ENCODE measurements at regions not wholly inside any gene's neighbourhood (a gene's known extent, or its start where the extent isn't known, plus 50 kb on each side); places are given as distances from the start of the nearest gene placed in this dataset.
"Not testable (repeated sequence)": the region's sequence is repeated elsewhere in the genome, so short reads cannot be mapped to it uniquely, and the experiment has no call there.

- Histone ChIP-seq H3K4me3 (ENCODE audit: low read depth, low read length) (no peak overlapping the region), H3K27ac (ENCODE audit: low read depth, low read length) (no peak overlapping the region), H3K27me3 (ENCODE audit: insufficient read depth, low read length) (no peaks in the 10 kb centered on the region), H3K79me2 (ENCODE audit: control insufficient read depth, insufficient read depth, low read length, unreplicated experiment) (no peaks in the 10 kb centered on the region), H3K4me1 (ENCODE audit: control insufficient read depth, insufficient read depth, low read length, unreplicated experiment) (no peaks in the 10 kb centered on the region), H3K36me3 (ENCODE audit: insufficient read depth, low read length) (no peaks in the 10 kb centered on the region), H2AFZ (ENCODE audit: low read length, unreplicated experiment) (no peak overlapping the region)
Observed at GRCh38 chrX:7641141-7641540, 201.8 kb upstream of the VCX start.

- Histone ChIP-seq H3K79me2 (ENCODE audit: control insufficient read depth, insufficient read depth, low read length, unreplicated experiment) (no peaks in the 10 kb centered on the region), H2AFZ (ENCODE audit: low read length, unreplicated experiment) (no peak overlapping the region), H3K4me1 (ENCODE audit: control insufficient read depth, insufficient read depth, low read length, unreplicated experiment) (no peaks in the 10 kb centered on the region), H3K4me3 (ENCODE audit: low read depth, low read length) (no peak overlapping the region), H3K36me3 (ENCODE audit: insufficient read depth, low read length) (no peaks in the 10 kb centered on the region), H3K27ac (ENCODE audit: low read depth, low read length) (no peak overlapping the region), H3K27me3 (ENCODE audit: insufficient read depth, low read length) (no peaks in the 10 kb centered on the region)
Observed at GRCh38 chrX:7640392-7640791, 202.6 kb upstream of the VCX start.

GRCh38 chrX:7638078-7638710 lies 204.8 kb upstream of the VCX start:
- Histone ChIP-seq H3K36me3 (ENCODE audit: insufficient read depth, low read length) (no peaks in the 10 kb centered on the region), H3K27ac (ENCODE audit: low read depth, low read length) (no peak overlapping the region), H3K79me2 (ENCODE audit: control insufficient read depth, insufficient read depth, low read length, unreplicated experiment) (no peaks in the 10 kb centered on the region), H2AFZ (ENCODE audit: low read length, unreplicated experiment) (no peak overlapping the region), H3K4me1 (ENCODE audit: control insufficient read depth, insufficient read depth, low read length, unreplicated experiment) (no peaks in the 10 kb centered on the region), H3K27me3 (ENCODE audit: insufficient read depth, low read length) (no peaks in the 10 kb centered on the region), H3K4me3 (ENCODE audit: low read depth, low read length) (no peak overlapping the region)

- no peaks in the 10 kb centered on the region for H3K27me3 ChIP-seq (ENCODE audit: insufficient read depth, low read length)
- H3K4me1 ChIP-seq (ENCODE audit: control insufficient read depth, insufficient read depth, low read length, unreplicated experiment): no peaks in the 10 kb centered on the region
- no peaks in the 10 kb centered on the region for H3K79me2 ChIP-seq (ENCODE audit: control insufficient read depth, insufficient read depth, low read length, unreplicated experiment)
- H2AFZ ChIP-seq (ENCODE audit: low read length, unreplicated experiment): no peak overlapping the region
- H3K27ac ChIP-seq (ENCODE audit: low read depth, low read length): no peak overlapping the region
- H3K36me3 ChIP-seq (ENCODE audit: insufficient read depth, low read length): no peaks in the 10 kb centered on the region
- no peak overlapping the region for H3K4me3 ChIP-seq (ENCODE audit: low read depth, low read length)
Observed at GRCh38 chrX:7637066-7637465, 205.9 kb upstream of the VCX start.

GRCh38 chrX:7635604-7636003 lies 207.4 kb upstream of the VCX start:
- Histone ChIP-seq H3K36me3 (ENCODE audit: insufficient read depth, low read length) (no peaks in the 10 kb centered on the region), H3K79me2 (ENCODE audit: control insufficient read depth, insufficient read depth, low read length, unreplicated experiment) (no peaks in the 10 kb centered on the region), H3K4me1 (ENCODE audit: control insufficient read depth, insufficient read depth, low read length, unreplicated experiment) (no peaks in the 10 kb centered on the region), H3K27me3 (ENCODE audit: insufficient read depth, low read length) (no peaks in the 10 kb centered on the region), H3K27ac (ENCODE audit: low read depth, low read length) (no peak overlapping the region), H3K4me3 (ENCODE audit: low read depth, low read length) (no peak overlapping the region), H2AFZ (ENCODE audit: low read length, unreplicated experiment) (no peak overlapping the region)

GRCh38 chrX:7620560-7620959 lies 222.4 kb upstream of the VCX start:
- Histone ChIP-seq H3K4me3 (ENCODE audit: low read depth, low read length) (no peak overlapping the region), H3K36me3 (ENCODE audit: insufficient read depth, low read length) (no peaks in the 10 kb centered on the region), H3K4me1 (ENCODE audit: control insufficient read depth, insufficient read depth, low read length, unreplicated experiment) (no peaks in the 10 kb centered on the region), H2AFZ (ENCODE audit: low read length, unreplicated experiment) (no peak overlapping the region), H3K79me2 (ENCODE audit: control insufficient read depth, insufficient read depth, low read length, unreplicated experiment) (no peaks in the 10 kb centered on the region), H3K27me3 (ENCODE audit: insufficient read depth, low read length) (no peaks in the 10 kb centered on the region), H3K27ac (ENCODE audit: low read depth, low read length) (no peak overlapping the region)

- Histone ChIP-seq H3K4me3 (ENCODE audit: low read depth, low read length) (no peak overlapping the region), H3K79me2 (ENCODE audit: control insufficient read depth, insufficient read depth, low read length, unreplicated experiment) (no peaks in the 10 kb centered on the region), H3K27me3 (ENCODE audit: insufficient read depth, low read length) (no peaks in the 10 kb centered on the region), H3K36me3 (ENCODE audit: insufficient read depth, low read length) (no peaks in the 10 kb centered on the region), H3K27ac (ENCODE audit: low read depth, low read length) (no peak overlapping the region), H3K4me1 (ENCODE audit: control insufficient read depth, insufficient read depth, low read length, unreplicated experiment) (no peaks in the 10 kb centered on the region), H2AFZ (ENCODE audit: low read length, unreplicated experiment) (no peak overlapping the region)
Observed at GRCh38 chrX:7617994-7618393, 225.0 kb upstream of the VCX start.

GRCh38 chrX:7614616-7615015 lies 228.4 kb upstream of the VCX start:
- H3K4me3 ChIP-seq (ENCODE audit: low read depth, low read length): no peak overlapping the region
- no peaks in the 10 kb centered on the region for H3K79me2 ChIP-seq (ENCODE audit: control insufficient read depth, insufficient read depth, low read length, unreplicated experiment)
- H3K4me1 ChIP-seq (ENCODE audit: control insufficient read depth, insufficient read depth, low read length, unreplicated experiment): no peaks in the 10 kb centered on the region
- H2AFZ ChIP-seq (ENCODE audit: low read length, unreplicated experiment): no peak overlapping the region
- no peaks in the 10 kb centered on the region for H3K27me3 ChIP-seq (ENCODE audit: insufficient read depth, low read length)
- H3K27ac ChIP-seq (ENCODE audit: low read depth, low read length): no peak overlapping the region
- no peaks in the 10 kb centered on the region for H3K36me3 ChIP-seq (ENCODE audit: insufficient read depth, low read length)

GRCh38 chrX:7608625-7609024 lies 234.3 kb upstream of the VCX start:
- H3K27ac ChIP-seq (ENCODE audit: low read depth, low read length); H3K27me3 ChIP-seq (ENCODE audit: insufficient read depth, low read length); H3K4me3 ChIP-seq (ENCODE audit: low read depth, low read length); H3K4me1 ChIP-seq (ENCODE audit: control insufficient read depth, insufficient read depth, low read length, unreplicated experiment); H2AFZ ChIP-seq (ENCODE audit: low read length, unreplicated experiment); H3K36me3 ChIP-seq (ENCODE audit: insufficient read depth, low read length); H3K79me2 ChIP-seq (ENCODE audit: control insufficient read depth, insufficient read depth, low read length, unreplicated experiment): not testable (repeated sequence)

- Histone ChIP-seq H3K79me2 (ENCODE audit: control insufficient read depth, insufficient read depth, low read length, unreplicated experiment) (no peaks in the 10 kb centered on the region), H3K27ac (ENCODE audit: low read depth, low read length) (no peak overlapping the region), H3K27me3 (ENCODE audit: insufficient read depth, low read length) (no peaks in the 10 kb centered on the region), H3K4me3 (ENCODE audit: low read depth, low read length) (no peak overlapping the region), H3K4me1 (ENCODE audit: control insufficient read depth, insufficient read depth, low read length, unreplicated experiment) (no peaks in the 10 kb centered on the region), H2AFZ (ENCODE audit: low read length, unreplicated experiment) (no peak overlapping the region), H3K36me3 (ENCODE audit: insufficient read depth, low read length) (no peaks in the 10 kb centered on the region)
Observed at GRCh38 chrX:7606039-7606652, 236.8 kb upstream of the VCX start.

- Histone ChIP-seq H3K27me3 (ENCODE audit: insufficient read depth, low read length) (no peaks in the 10 kb centered on the region), H3K36me3 (ENCODE audit: insufficient read depth, low read length) (no peaks in the 10 kb centered on the region), H3K27ac (ENCODE audit: low read depth, low read length) (no peak overlapping the region), H2AFZ (ENCODE audit: low read length, unreplicated experiment) (no peak overlapping the region), H3K4me1 (ENCODE audit: control insufficient read depth, insufficient read depth, low read length, unreplicated experiment) (no peaks in the 10 kb centered on the region), H3K4me3 (ENCODE audit: low read depth, low read length) (no peak overlapping the region), H3K79me2 (ENCODE audit: control insufficient read depth, insufficient read depth, low read length, unreplicated experiment) (no peaks in the 10 kb centered on the region)
Observed at GRCh38 chrX:7603387-7603786, 239.6 kb upstream of the VCX start.

Data from ACC112 (cell line).